Activated naive CD8-positive, alpha-beta T cell treated with anti-CD3 and anti-CD28 coated beads, Interleukin-2, amount 50 U/mL, for 16 hours (primary cell): ENCODE measurements at regions not wholly inside any gene's neighbourhood (a gene's known extent, or its start where the extent isn't known, plus 50 kb on each side); places are given as distances from the start of the nearest gene placed in this dataset.
"Not testable (repeated sequence)": the region's sequence is repeated elsewhere in the genome, so short reads cannot be mapped to it uniquely, and the experiment has no call there.

Experiments
- DNase-seq: peaks from one replicate; pipeline ENCODE4 v3.0.0-alpha.2; 2020; ENCODE audit warnings: low read depth, low spot score

DNA sequence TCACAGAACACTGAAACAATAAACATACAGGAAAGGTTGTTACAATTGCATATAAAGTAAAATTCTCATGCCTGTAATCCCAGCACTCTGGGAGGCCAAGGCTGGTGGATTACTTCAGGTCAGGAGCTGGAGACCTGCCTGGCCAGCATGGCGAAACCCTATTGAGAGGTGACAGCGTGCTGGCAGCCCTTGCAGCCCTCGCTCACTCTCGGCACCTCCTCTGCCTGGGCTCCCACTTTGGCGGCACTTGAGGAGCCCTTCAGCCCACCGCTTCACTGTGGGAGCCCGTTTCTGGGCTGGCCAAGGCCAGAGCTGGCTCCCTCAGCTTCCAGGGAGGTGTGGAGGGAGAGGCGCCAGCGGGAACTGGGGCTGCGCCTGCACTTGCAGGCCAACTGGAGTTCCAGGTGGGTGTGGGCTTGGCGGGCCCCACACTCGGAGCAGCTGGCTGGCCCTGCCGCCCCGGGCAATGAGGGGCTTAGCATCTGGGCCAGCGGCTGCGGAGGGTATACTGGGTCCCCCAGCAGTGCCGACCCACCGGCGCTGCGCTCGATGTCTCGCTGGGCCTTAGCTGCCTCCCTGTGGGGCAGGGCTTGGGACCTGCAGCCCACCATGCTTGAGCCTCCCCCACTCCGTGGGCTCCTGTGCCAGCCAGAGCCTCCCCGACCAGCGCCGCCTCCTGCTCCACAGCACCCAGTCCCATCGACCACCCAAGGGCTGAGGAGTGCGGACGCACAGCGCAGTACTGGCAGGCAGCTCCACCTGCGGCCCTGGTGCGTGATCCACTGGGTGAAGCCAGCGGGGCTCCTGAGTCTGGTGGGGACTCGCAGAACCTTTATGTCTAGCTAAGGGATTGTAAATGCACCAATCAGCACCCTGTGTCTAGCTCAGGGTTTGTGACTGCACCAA, 51.5 kb upstream of the MBNL1 start:
- DNase-seq: not testable (repeated sequence)

GRCh38 chr3:152218602-152219001, 50.1 kb upstream of the MBNL1 start:
- no peak for DNase-seq
